NCI-H345 (cell line): ENCODE measurements at regions not wholly inside any gene's neighbourhood (a gene's known extent, or its start where the extent isn't known, plus 50 kb on each side); places are given as distances from the start of the nearest gene placed in this dataset.
"Not testable (repeated sequence)": the region's sequence is repeated elsewhere in the genome, so short reads cannot be mapped to it uniquely, and the experiment has no call there.

ENCODE experiments used
- DNase-seq: peaks from one replicate; lab custom pipeline; 2025; lab: John Stamatoyannopoulos, UW

GRCh38 chr6:120355822-120356221 is 978.5 kb downstream of the TBC1D32 start:
- DNase-seq, result no peak

- no peak for DNase-seq
These were observed 979.7 kb downstream of the TBC1D32 start for GRCh38 chr6:120354452-120355098.

- DNase-seq, result no peak
These were observed 981.8 kb downstream of the TBC1D32 start for GRCh38 chr6:120352491-120352890.

- DNase-seq, result no peak
These were observed 985.4 kb downstream of the TBC1D32 start for GRCh38 chr6:120348926-120349325.

GRCh38 chr6:120328521-120328920 is 979.0 kb upstream of the MAN1A1 start:
- no peak for DNase-seq

- no peak for DNase-seq
These were observed 971.1 kb upstream of the MAN1A1 start for GRCh38 chr6:120320481-120321162.

GRCh38 chr6:120304223-120304622 is 954.7 kb upstream of the MAN1A1 start:
- DNase-seq, result no peak

- DNase-seq, result no peak
These were observed 954.0 kb upstream of the MAN1A1 start for GRCh38 chr6:120303527-120303926.

- DNase-seq, result no peak
These were observed 952.5 kb upstream of the MAN1A1 start for GRCh38 chr6:120302041-120302440.

GRCh38 chr6:120290964-120291363 is 941.4 kb upstream of the MAN1A1 start:
- DNase-seq, result no peak

- no peak for DNase-seq
These were observed 932.4 kb upstream of the MAN1A1 start for GRCh38 chr6:120282005-120282404.

- no peak for DNase-seq
These were observed 930.1 kb upstream of the MAN1A1 start for GRCh38 chr6:120279466-120280167.

GRCh38 chr6:120278689-120279396 is 929.3 kb upstream of the MAN1A1 start:
- no peak for DNase-seq

- no peak for DNase-seq
These were observed 925.0 kb upstream of the MAN1A1 start for GRCh38 chr6:120274547-120274946.

GRCh38 chr6:120273411-120273810 is 923.9 kb upstream of the MAN1A1 start:
- DNase-seq, result no peak

- DNase-seq, result no peak
These were observed 922.5 kb upstream of the MAN1A1 start for GRCh38 chr6:120272038-120272437.

GRCh38 chr6:120268256-120268655 is 918.7 kb upstream of the MAN1A1 start:
- DNase-seq, result not testable (repeated sequence)

- no peak for DNase-seq
These were observed 912.8 kb upstream of the MAN1A1 start for GRCh38 chr6:120262354-120262753.

- DNase-seq, result no peak
These were observed 911.1 kb upstream of the MAN1A1 start for GRCh38 chr6:120260636-120261035.

- DNase-seq, result no peak
These were observed 905.1 kb upstream of the MAN1A1 start for GRCh38 chr6:120254651-120255050.

GRCh38 chr6:120248451-120248850 is 898.9 kb upstream of the MAN1A1 start:
- no peak for DNase-seq

- no peak for DNase-seq
These were observed 887.7 kb upstream of the MAN1A1 start for GRCh38 chr6:120237221-120237620.

- DNase-seq, result no peak
These were observed 880.4 kb upstream of the MAN1A1 start for GRCh38 chr6:120230008-120230407.
